ENCODE measurements at regions not wholly inside any gene's neighbourhood (a gene's known extent, or its start where the extent isn't known, plus 50 kb on each side); places are given as distances from the start of the nearest gene placed in this dataset.

DNA sequence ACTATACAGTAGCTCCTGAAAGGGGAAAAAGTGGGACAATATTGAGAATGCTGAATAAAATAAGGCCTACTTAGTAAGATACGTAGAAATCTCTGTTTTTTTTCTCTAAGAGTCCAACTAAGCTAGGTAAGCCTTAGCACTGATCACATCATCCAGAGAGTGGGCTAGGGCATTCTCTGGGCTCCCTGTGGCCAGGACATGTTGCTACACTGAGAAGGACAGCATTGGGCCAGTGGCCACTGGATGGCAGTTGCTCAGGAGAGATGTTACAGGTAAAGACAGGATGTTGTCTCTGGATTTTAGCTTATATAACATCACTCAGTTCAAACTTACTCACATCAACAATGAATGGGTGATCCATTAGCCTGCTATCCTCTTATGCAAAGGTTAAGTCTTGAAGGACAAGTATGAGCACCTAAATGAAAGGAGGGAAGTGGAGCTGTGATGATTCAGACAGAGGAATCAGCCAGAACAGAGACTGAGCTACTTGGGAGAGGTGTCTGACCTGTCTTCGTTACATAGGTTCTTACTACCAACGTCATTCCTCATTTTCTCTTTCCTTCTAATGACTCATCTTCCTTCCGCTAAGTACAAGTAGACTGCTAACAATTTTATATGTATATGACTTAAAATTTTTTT, 226.6 kb upstream of the ADCY2 start:
- no peak for TF ChIP-seq JUND (IDR thresholded peaks at IDR 0.05)
- TF ChIP-seq FOXA2 (IDR thresholded peaks at IDR 0.05) = no peak
- TF ChIP-seq YY1 (IDR thresholded peaks at IDR 0.05) = no peak
- no peak for TF ChIP-seq SP1 (IDR thresholded peaks at IDR 0.05)
- TF ChIP-seq, protein P1, sequence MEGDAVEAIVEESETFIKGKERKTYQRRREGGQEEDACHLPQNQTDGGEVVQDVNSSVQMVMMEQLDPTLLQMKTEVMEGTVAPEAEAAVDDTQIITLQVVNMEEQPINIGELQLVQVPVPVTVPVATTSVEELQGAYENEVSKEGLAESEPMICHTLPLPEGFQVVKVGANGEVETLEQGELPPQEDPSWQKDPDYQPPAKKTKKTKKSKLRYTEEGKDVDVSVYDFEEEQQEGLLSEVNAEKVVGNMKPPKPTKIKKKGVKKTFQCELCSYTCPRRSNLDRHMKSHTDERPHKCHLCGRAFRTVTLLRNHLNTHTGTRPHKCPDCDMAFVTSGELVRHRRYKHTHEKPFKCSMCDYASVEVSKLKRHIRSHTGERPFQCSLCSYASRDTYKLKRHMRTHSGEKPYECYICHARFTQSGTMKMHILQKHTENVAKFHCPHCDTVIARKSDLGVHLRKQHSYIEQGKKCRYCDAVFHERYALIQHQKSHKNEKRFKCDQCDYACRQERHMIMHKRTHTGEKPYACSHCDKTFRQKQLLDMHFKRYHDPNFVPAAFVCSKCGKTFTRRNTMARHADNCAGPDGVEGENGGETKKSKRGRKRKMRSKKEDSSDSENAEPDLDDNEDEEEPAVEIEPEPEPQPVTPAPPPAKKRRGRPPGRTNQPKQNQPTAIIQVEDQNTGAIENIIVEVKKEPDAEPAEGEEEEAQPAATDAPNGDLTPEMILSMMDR (IDR thresholded peaks at IDR 0.05; ENCODE audit: low read depth, low read length, missing input control) = no peak
- TF ChIP-seq EGR1 (IDR thresholded peaks at IDR 0.05; ENCODE audit: low read depth in 2 of 2) = no peak
- no peak for TF ChIP-seq RXRA (IDR thresholded peaks at IDR 0.05)
- no peak for TF ChIP-seq HNF4G (IDR thresholded peaks at IDR 0.05)
- TF ChIP-seq ATF3 (IDR thresholded peaks at IDR 0.05) = no peak

Data from liver (tissue), 3 donors.